ENCODE measurements at regions not wholly inside any gene's neighbourhood (a gene's known extent, or its start where the extent isn't known, plus 50 kb on each side); places are given as distances from the start of the nearest gene placed in this dataset.

DNA sequence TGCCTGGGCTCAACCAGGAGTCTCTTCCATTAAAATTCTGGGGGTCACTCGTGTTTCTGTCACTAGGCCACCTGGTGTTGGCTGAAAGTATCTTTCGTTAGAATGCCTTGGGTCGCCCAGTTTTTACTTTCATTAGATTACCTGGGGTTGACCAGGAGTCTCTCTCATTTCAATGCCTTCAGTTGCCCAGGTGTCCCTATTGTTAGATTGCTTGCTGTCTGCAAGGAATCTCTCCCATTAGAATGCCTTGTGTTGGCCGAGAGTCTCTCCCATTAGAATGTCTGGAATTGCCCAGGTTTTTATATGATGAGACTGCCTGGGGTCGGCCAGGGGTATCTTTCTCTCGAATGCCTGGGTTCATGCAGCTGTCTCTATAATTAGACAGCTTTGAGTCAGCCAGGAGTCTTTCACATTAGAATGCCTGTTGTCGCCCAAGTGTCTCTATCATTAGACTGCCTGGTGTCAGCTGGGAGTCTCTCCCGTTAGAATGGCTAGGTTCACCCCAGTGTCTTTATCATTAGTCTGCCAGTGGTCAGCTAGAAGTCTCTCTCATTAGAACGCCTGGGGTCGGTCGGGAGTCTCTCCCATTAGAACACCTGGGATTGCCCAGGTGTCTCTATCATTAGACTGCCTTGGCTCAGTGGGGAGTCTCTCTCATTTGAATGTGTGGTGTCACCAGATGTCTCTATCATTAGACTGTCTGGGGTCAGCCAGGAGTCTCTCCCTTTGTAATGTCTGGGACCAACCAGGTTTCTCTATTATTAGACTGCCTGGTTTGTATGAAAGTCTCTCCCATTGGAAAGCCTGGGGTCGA is 1446.8 kb downstream of the UQCRFS1 start:
- no peak for DNase-seq (ENCODE audit: low read depth)
- TF ChIP-seq POLR2A (IDR thresholded peaks at IDR 0.05; ENCODE audit: extremely low read depth, insufficient read length) (no peak), MYC (IDR thresholded peaks at IDR 0.05; ENCODE audit: low read depth, low read length) (no peak)
- TF ChIP-seq, protein P1, sequence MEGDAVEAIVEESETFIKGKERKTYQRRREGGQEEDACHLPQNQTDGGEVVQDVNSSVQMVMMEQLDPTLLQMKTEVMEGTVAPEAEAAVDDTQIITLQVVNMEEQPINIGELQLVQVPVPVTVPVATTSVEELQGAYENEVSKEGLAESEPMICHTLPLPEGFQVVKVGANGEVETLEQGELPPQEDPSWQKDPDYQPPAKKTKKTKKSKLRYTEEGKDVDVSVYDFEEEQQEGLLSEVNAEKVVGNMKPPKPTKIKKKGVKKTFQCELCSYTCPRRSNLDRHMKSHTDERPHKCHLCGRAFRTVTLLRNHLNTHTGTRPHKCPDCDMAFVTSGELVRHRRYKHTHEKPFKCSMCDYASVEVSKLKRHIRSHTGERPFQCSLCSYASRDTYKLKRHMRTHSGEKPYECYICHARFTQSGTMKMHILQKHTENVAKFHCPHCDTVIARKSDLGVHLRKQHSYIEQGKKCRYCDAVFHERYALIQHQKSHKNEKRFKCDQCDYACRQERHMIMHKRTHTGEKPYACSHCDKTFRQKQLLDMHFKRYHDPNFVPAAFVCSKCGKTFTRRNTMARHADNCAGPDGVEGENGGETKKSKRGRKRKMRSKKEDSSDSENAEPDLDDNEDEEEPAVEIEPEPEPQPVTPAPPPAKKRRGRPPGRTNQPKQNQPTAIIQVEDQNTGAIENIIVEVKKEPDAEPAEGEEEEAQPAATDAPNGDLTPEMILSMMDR (IDR thresholded peaks at IDR 0.05; ENCODE audit: low read depth, low read length), result no peak
- TF ChIP-seq, protein P2, sequence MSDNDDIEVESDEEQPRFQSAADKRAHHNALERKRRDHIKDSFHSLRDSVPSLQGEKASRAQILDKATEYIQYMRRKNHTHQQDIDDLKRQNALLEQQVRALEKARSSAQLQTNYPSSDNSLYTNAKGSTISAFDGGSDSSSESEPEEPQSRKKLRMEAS (IDR thresholded peaks at IDR 0.05; ENCODE audit: low read depth, low read length), result no peak
- no peak overlapping the region for H3K4me3 ChIP-seq (ENCODE audit: low read depth, low read length)

DNA sequence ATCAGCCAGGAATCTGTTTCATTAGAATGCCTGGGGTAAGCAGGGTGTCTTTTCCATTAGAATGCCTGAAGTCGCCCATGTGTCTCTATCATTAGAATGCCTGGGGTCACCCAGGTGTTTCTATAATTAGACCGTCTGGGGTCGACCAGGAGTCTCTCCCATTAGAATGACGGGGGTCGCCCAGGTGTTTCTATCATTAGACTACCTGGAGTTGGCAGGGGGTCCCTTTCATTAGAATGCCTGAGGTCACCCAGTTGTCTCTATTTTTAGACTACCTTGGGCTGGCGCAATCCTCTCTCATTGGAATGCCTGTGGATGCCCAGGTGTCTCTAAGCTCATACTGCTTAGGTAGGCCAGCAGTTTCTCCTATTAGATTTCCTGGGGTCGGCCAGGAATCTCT is 1447.6 kb downstream of the UQCRFS1 start:
- H3K4me3 ChIP-seq (ENCODE audit: low read depth, low read length), result no peak overlapping the region
- DNase-seq (ENCODE audit: low read depth), result no peak
- TF ChIP-seq, protein P1 (IDR thresholded peaks at IDR 0.05; ENCODE audit: low read depth, low read length), result no peak
- TF ChIP-seq MYC (IDR thresholded peaks at IDR 0.05; ENCODE audit: low read depth, low read length), result no peak
- TF ChIP-seq POLR2A (IDR thresholded peaks at IDR 0.05; ENCODE audit: extremely low read depth, insufficient read length), result no peak
- TF ChIP-seq, protein P2 (IDR thresholded peaks at IDR 0.05; ENCODE audit: low read depth, low read length), result no peak

DNA sequence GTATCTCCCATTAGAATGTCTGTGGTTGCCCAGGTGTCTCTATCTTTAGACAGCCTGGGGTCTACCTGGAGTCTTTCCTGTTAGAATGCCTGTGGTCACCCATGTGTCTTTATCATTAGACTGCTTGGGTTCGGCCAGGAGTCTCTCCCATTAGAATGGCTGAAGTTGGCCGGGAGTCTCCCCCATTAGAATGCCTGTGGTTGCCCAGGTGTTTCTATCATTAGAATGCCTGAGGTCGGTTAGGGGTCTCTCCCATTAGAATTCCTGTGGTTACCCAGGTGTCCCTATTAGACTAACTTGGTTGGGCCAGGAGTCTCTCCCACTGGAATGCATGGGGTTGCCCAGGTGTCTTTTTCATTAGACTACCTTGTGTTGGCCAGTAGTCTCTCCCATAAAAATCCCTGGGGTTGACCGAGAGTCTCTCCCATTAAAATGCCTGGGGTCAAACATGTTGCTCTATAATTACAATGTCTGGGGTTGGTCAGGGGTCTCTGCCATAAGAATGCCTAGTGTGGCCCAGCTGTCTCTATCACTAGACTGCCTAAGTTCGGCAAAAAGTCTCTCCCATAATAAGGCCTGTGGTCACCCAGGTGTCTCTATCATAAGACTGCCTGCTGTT is 1448.7 kb downstream of the UQCRFS1 start:
- no peak overlapping the region for H3K4me3 ChIP-seq (ENCODE audit: low read depth, low read length)
- TF ChIP-seq, protein P1 (IDR thresholded peaks at IDR 0.05; ENCODE audit: low read depth, low read length), result no peak
- TF ChIP-seq MYC (IDR thresholded peaks at IDR 0.05; ENCODE audit: low read depth, low read length), result no peak
- TF ChIP-seq, protein P2 (IDR thresholded peaks at IDR 0.05; ENCODE audit: low read depth, low read length), result no peak
- TF ChIP-seq POLR2A (IDR thresholded peaks at IDR 0.05; ENCODE audit: extremely low read depth, insufficient read length), result no peak
- no peak for DNase-seq (ENCODE audit: low read depth)

DNA sequence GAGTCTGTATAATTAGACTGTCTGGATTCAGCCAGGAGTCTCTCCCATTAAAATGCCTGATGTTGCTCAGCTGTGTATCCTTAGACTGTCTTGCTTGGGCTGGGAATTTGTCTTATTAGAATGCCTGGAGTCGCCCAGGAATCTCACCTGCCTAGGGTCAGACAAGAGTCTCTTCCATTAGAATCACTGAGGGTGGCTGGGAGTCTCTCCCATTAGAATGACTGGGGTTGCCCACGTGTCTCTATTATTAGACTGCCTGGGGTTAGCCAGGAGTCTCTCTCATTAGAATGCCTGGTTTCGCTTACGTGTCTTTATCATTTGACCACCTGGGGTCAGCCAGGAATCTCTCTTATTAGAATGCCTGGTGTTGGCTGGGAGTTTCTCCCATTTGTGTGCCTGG is 1450.0 kb downstream of the UQCRFS1 start:
- no peak for DNase-seq (ENCODE audit: low read depth)
- TF ChIP-seq POLR2A (IDR thresholded peaks at IDR 0.05; ENCODE audit: extremely low read depth, insufficient read length) (no peak), MYC (IDR thresholded peaks at IDR 0.05; ENCODE audit: low read depth, low read length) (no peak)
- TF ChIP-seq, protein P2 (IDR thresholded peaks at IDR 0.05; ENCODE audit: low read depth, low read length), result no peak
- TF ChIP-seq, protein P1 (IDR thresholded peaks at IDR 0.05; ENCODE audit: low read depth, low read length), result no peak
- no peak overlapping the region for H3K4me3 ChIP-seq (ENCODE audit: low read depth, low read length)

DNA sequence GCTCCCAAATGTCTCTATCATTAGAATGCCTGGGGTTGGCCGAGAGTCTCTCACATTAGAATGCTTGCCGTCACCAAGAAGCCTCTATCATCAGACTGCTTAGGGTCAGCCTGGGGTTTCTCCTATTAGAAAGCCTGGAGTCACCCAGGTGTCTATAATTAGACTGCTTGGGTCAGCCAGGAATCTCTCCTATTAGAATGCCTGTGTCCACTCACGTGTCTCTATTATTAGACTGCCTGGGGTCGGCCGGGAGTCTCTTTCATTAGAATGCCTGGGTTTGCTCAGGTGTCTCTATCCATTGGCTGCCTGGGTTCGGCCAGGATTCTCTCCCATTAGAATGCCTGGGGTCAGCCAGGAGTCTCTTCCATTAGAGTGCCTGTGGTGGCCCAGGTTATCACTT is 1453.1 kb downstream of the UQCRFS1 start:
- no peak for DNase-seq (ENCODE audit: low read depth)
- TF ChIP-seq POLR2A (IDR thresholded peaks at IDR 0.05; ENCODE audit: extremely low read depth, insufficient read length) (no peak), MYC (IDR thresholded peaks at IDR 0.05; ENCODE audit: low read depth, low read length) (no peak)
- TF ChIP-seq, protein P1 (IDR thresholded peaks at IDR 0.05; ENCODE audit: low read depth, low read length), result no peak
- TF ChIP-seq, protein P2 (IDR thresholded peaks at IDR 0.05; ENCODE audit: low read depth, low read length), result no peak
- H3K4me3 ChIP-seq (ENCODE audit: low read depth, low read length), result no peak overlapping the region
